ENCODE measurements at regions not wholly inside any gene's neighbourhood (a gene's known extent, or its start where the extent isn't known, plus 50 kb on each side); places are given as distances from the start of the nearest gene placed in this dataset.

GRCh38 chr1:214901718-214902117 is 180.8 kb upstream of the KCNK2 start:
- no peaks in the 10 kb centered on the region for H3K9me3 ChIP-seq (ENCODE audit: low read length)
- H3K27ac ChIP-seq (ENCODE audit: extremely low read length, insufficient read depth, low read length): no peak overlapping the region
- no peak for TF ChIP-seq ZNF788 (CRISPR knock-in tag; IDR thresholded peaks at IDR 0.05; ENCODE audit: borderline replicate concordance)
- no peak for TF ChIP-seq XBP1 (CRISPR knock-in tag; IDR thresholded peaks at IDR 0.05)
- no peak for TF ChIP-seq ZMYM4 (CRISPR knock-in tag; IDR thresholded peaks at IDR 0.05)
- no peak for TF ChIP-seq CBX5 (CRISPR knock-in tag; IDR thresholded peaks at IDR 0.05; ENCODE audit: borderline replicate concordance)
- TF ChIP-seq HNF1B (CRISPR knock-in tag; IDR thresholded peaks at IDR 0.05): no peak
- TF ChIP-seq ZBTB8A (CRISPR knock-in tag; IDR thresholded peaks at IDR 0.05; ENCODE audit: borderline replicate concordance, low read depth): no peak
- TF ChIP-seq ZNF839 (CRISPR knock-in tag; IDR thresholded peaks at IDR 0.05; ENCODE audit: borderline replicate concordance): no peak
- no peak for TF ChIP-seq RERE (CRISPR knock-in tag; IDR thresholded peaks at IDR 0.05; ENCODE audit: low read depth)
- TF ChIP-seq RFX3 (CRISPR knock-in tag; IDR thresholded peaks at IDR 0.05): no peak
- no peak overlapping the region for H2AFZ ChIP-seq (ENCODE audit: low read length)
- no peak overlapping the region for H3K9ac ChIP-seq (ENCODE audit: insufficient read depth, low read depth, low read length)
- H3K27me3 ChIP-seq (ENCODE audit: control insufficient read depth in 1 of 2, insufficient read depth in 2 of 2, low read length in 2 of 2): no peaks in the 10 kb centered on the region
- H3K79me2 ChIP-seq (ENCODE audit: insufficient read depth, low read length): no peaks in the 10 kb centered on the region
- no peak overlapping the region for H3K4me3 ChIP-seq (replicated peaks in 1 of 3; ENCODE audit: insufficient read depth in 1 of 3, low read depth in 2 of 3, low read length in 3 of 3)
- H4K20me1 ChIP-seq (ENCODE audit: insufficient read depth, low read length): no peaks in the 10 kb centered on the region
- 0% methylated on average over 2 of the region's 2 CpGs for WGBS (ENCODE audit: low lambda C conversion rate)
- no peaks in the 10 kb centered on the region for H3K4me1 ChIP-seq (ENCODE audit: insufficient read depth, low read length)
- intact Hi-C loops (cut with micrococcal nuclease; ENCODE audit: unreplicated experiment): no loop called here
- ChIA-PET POLR2A (no interaction called here), CTCF (ENCODE audit: low intra/inter-chr PET ratio, low total read pairs) (no interaction called here)
- H3K4me2 ChIP-seq (ENCODE audit: low read depth, low read length): no peak overlapping the region
- BruUV-seq (replicated peaks): no TSS peak
- FAIRE-seq: no peak
- no peak for DNase-seq (ENCODE audit: low spot score)
- in situ Hi-C loops (cut with HindIII; ENCODE audit: extremely low pct_ligation_motif_present, low pct_unique_long_range_greater_than_20kb): no loop called here
- no peak for ATAC-seq
- no peaks in the 10 kb centered on the region for H3K36me3 ChIP-seq (replicated peaks in 1 of 2; ENCODE audit: control insufficient read depth in 1 of 2, insufficient read depth in 2 of 2, low read length in 2 of 2)

Data from HepG2 (cell line).